ENCODE measurements at regions not wholly inside any gene's neighbourhood (a gene's known extent, or its start where the extent isn't known, plus 50 kb on each side); places are given as distances from the start of the nearest gene placed in this dataset.

DNA sequence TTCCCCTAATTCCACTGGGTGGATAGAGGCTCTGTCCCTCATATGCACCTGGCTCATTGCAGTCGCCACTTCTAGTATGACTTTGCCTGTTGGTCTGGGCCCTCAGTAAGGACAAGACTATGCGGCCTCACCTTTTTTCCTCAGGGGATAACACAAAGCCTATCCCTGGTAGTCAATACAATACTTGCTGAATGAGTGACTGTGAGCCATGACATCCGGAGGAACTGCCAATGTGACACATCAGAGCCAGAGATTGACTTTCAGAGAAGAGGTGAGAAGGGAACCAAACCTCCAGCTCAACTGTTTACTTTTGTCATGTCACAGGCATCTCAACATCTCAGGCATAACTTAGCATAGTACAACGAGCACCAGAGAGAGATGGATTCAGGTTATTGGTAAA is 371.3 kb downstream of the DMRT2 start:
- H3K79me2 ChIP-seq (ENCODE audit: low read length): no peaks in the 10 kb centered on the region
- H3K9me3 ChIP-seq (ENCODE audit: low read length): no peaks in the 10 kb centered on the region
- ChIA-PET POLR2A (ENCODE audit: unreplicated experiment) (no interaction called here), CTCF (no interaction called here)
- ATAC-seq (no peak), DNase-seq (peak; percentile 59)
- no peak overlapping the region for H3K4me2 ChIP-seq (ENCODE audit: low read length)
- no peaks in the 10 kb centered on the region for H4K20me1 ChIP-seq (ENCODE audit: low read length)
- no TSS peak for BruUV-seq (replicated peaks)
- no peaks in the 10 kb centered on the region for H3K27me3 ChIP-seq (ENCODE audit: low read length)
- no peaks in the 10 kb centered on the region for H3K4me1 ChIP-seq (ENCODE audit: insufficient read depth, low read length)
- no peak overlapping the region for H2AFZ ChIP-seq (ENCODE audit: low read length)
- H3K27ac ChIP-seq (ENCODE audit: low read length): no peak overlapping the region
- intact Hi-C loops (cut with micrococcal nuclease): no loop called here
- TF ChIP-seq EZH2phosphoT487 (IDR thresholded peaks at IDR 0.05; ENCODE audit: borderline replicate concordance, low read length) (no peak), EZH2 (IDR thresholded peaks at IDR 0.05; ENCODE audit: low read length, unreplicated experiment) (no peak)
- TF ChIP-seq, protein P1, sequence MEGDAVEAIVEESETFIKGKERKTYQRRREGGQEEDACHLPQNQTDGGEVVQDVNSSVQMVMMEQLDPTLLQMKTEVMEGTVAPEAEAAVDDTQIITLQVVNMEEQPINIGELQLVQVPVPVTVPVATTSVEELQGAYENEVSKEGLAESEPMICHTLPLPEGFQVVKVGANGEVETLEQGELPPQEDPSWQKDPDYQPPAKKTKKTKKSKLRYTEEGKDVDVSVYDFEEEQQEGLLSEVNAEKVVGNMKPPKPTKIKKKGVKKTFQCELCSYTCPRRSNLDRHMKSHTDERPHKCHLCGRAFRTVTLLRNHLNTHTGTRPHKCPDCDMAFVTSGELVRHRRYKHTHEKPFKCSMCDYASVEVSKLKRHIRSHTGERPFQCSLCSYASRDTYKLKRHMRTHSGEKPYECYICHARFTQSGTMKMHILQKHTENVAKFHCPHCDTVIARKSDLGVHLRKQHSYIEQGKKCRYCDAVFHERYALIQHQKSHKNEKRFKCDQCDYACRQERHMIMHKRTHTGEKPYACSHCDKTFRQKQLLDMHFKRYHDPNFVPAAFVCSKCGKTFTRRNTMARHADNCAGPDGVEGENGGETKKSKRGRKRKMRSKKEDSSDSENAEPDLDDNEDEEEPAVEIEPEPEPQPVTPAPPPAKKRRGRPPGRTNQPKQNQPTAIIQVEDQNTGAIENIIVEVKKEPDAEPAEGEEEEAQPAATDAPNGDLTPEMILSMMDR (conservative IDR thresholded peaks at IDR 0.05; ENCODE audit: low read depth, low read length): no peak
- no peaks in the 10 kb centered on the region for H3K9me2 ChIP-seq (replicated peaks; ENCODE audit: low read length)
- no peak overlapping the region for H3K4me3 ChIP-seq (ENCODE audit: low read length)
- no peaks in the 10 kb centered on the region for H3K36me3 ChIP-seq (ENCODE audit: low read depth, low read length)
- H3F3A ChIP-seq (ENCODE audit: low read length, unreplicated experiment): no peaks in the 10 kb centered on the region
- no peak overlapping the region for H3K9ac ChIP-seq (ENCODE audit: low read length)

DNA sequence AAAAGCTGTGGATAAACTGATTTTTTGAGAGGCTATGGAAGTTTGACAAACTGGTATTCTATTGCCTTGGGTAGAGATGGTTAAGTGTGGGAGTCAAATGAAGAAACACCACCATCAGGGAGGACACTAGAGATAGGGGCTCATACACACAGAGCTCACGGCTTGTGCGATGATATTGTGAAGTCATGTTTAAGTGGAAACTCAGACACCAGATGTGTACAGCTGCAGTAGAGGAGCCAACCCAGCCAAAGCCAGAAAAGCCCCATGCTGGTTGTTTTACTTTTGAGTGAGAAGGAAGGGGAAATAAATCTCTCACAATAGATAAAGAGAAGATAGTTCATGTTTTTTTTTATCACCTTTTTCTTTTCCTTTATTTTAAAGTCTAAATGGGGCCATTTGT is 377.7 kb downstream of the DMRT2 start:
- no TSS peak for BruUV-seq (replicated peaks)
- no peak for DNase-seq
- no peak for TF ChIP-seq EZH2phosphoT487 (IDR thresholded peaks at IDR 0.05; ENCODE audit: borderline replicate concordance, low read length)
- TF ChIP-seq, protein P1 (conservative IDR thresholded peaks at IDR 0.05; ENCODE audit: low read depth, low read length): no peak
- no peak for TF ChIP-seq EZH2 (IDR thresholded peaks at IDR 0.05; ENCODE audit: low read length, unreplicated experiment)
- intact Hi-C loops (cut with micrococcal nuclease): no loop called here
- no peaks in the 10 kb centered on the region for H3K79me2 ChIP-seq (ENCODE audit: low read length)
- ATAC-seq: no peak
- ChIA-PET CTCF (no interaction called here), POLR2A (ENCODE audit: unreplicated experiment) (no interaction called here)
- H3K27ac ChIP-seq (ENCODE audit: low read length): no peak overlapping the region
- no peaks in the 10 kb centered on the region for H3K4me1 ChIP-seq (ENCODE audit: insufficient read depth, low read length)
- H3K27me3 ChIP-seq (ENCODE audit: low read length): peaks cover 17% of the 10 kb centered on the region
- no peak overlapping the region for H3K4me2 ChIP-seq (ENCODE audit: low read length)
- H3K4me3 ChIP-seq (ENCODE audit: low read length): no peak overlapping the region
- no peaks in the 10 kb centered on the region for H3K36me3 ChIP-seq (ENCODE audit: low read depth, low read length)
- no peaks in the 10 kb centered on the region for H3K9me3 ChIP-seq (ENCODE audit: low read length)
- no peak overlapping the region for H2AFZ ChIP-seq (ENCODE audit: low read length)
- H3F3A ChIP-seq (ENCODE audit: low read length, unreplicated experiment): no peaks in the 10 kb centered on the region
- H3K9ac ChIP-seq (ENCODE audit: low read length): no peak overlapping the region
- no peaks in the 10 kb centered on the region for H3K9me2 ChIP-seq (replicated peaks; ENCODE audit: low read length)
- no peaks in the 10 kb centered on the region for H4K20me1 ChIP-seq (ENCODE audit: low read length)

DNA sequence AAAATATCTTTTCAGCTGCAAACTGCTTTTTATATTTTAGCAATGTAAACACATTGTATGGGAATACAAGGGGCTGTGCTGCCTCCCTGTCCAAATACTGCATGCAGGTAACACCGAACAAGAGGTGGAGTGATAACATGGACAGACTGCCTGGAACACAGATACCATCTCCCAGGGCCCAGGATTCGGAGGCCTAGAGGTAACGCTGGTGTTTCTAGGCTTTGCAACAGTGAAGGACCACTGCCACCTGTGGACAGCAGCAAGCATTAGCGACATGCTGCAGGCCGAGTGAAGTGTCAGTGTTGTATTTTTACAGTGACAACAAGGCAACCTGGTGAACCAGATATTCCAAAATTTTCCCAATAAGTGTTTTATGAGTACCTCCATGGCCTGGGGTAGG is 379.1 kb downstream of the DMRT2 start:
- Histone ChIP-seq H3K36me3 (ENCODE audit: low read depth, low read length) (no peaks in the 10 kb centered on the region), H3K4me2 (ENCODE audit: low read length) (no peak overlapping the region), H3K27me3 (ENCODE audit: low read length) (peaks cover 17% of the 10 kb centered on the region), H3K4me3 (ENCODE audit: low read length) (no peak overlapping the region), H2AFZ (ENCODE audit: low read length) (no peak overlapping the region), H3F3A (ENCODE audit: low read length, unreplicated experiment) (no peaks in the 10 kb centered on the region), H3K27ac (ENCODE audit: low read length) (no peak overlapping the region), H3K79me2 (ENCODE audit: low read length) (no peaks in the 10 kb centered on the region), H3K9me2 (replicated peaks; ENCODE audit: low read length) (no peaks in the 10 kb centered on the region), H3K9ac (ENCODE audit: low read length) (no peak overlapping the region), H4K20me1 (ENCODE audit: low read length) (no peaks in the 10 kb centered on the region), H3K9me3 (ENCODE audit: low read length) (no peaks in the 10 kb centered on the region), H3K4me1 (ENCODE audit: insufficient read depth, low read length) (no peaks in the 10 kb centered on the region)
- peak; percentile 45 for DNase-seq
- CTCF ChIA-PET: no interaction called here
- intact Hi-C loops (cut with micrococcal nuclease): loop anchor here (1.0 kb wide), 2 partner anchors 328 to 411 kb away; no protein-coding TSS in a partner anchor
- peak; percentile 74 for ATAC-seq
- TF ChIP-seq EZH2phosphoT487 (IDR thresholded peaks at IDR 0.05; ENCODE audit: borderline replicate concordance, low read length): no peak
- TF ChIP-seq, protein P1 (conservative IDR thresholded peaks at IDR 0.05; ENCODE audit: low read depth, low read length): peak; percentile 53
- POLR2A ChIA-PET (ENCODE audit: unreplicated experiment): no interaction called here
- BruUV-seq (replicated peaks): no TSS peak
